Sigmoid colon (tissue), 6 donors: ENCODE measurements at regions not wholly inside any gene's neighbourhood (a gene's known extent, or its start where the extent isn't known, plus 50 kb on each side); places are given as distances from the start of the nearest gene placed in this dataset.

ENCODE experiments used
- DNase-seq: peaks from one replicate; pipeline ENCODE4 v3.0.0-alpha.2; 2019
- H3K27ac ChIP-seq, 4 donors: fragments of 200-600 bp; sonication (generic); one replicate each; pipeline ENCODE4 v1.5.1; 2016 to 2019; ENCODE audit warnings: mild to moderate bottlenecking in 1 of 4
- H3K27me3 ChIP-seq, 3 donors: fragments of 200-600 bp; sonication (generic); one replicate each; pipeline ENCODE4 v1.5.1; 2019; ENCODE audit warnings: mild to moderate bottlenecking in 1 of 3
- H3K36me3 ChIP-seq, 4 donors: fragments of 200-600 bp; sonication (generic); one replicate each; pipeline ENCODE4 v1.5.1; 2016 to 2019
- H3K4me1 ChIP-seq, 4 donors: fragments of 200-600 bp; sonication (generic); one replicate each; pipeline ENCODE4 v1.5.1; 2017 to 2019
- H3K4me3 ChIP-seq, 4 donors: fragments of 200-600 bp; sonication (generic); one replicate each; pipeline ENCODE4 v1.5.1; 2017 to 2019; ENCODE audit warnings: mild to moderate bottlenecking in 2 of 4, moderate library complexity in 1 of 4
- H3K9me3 ChIP-seq, 4 donors: fragments of 200-600 bp in 3 of 4; sonication (generic) in 3 of 4; one replicate each; pipeline versions ENCODE4 v1.5.1 to v1.6.1; 2013 to 2019
- CTCF ChIP-seq, 4 experiments: fragments of 450-650 bp in 3 of 4; fragments of 200-600 bp in 1 of 4; IDR thresholded peaks; one replicate each; pipeline ENCODE4 v1.5.1; 2016 to 2019; ENCODE audit warnings: antibody characterized with exemption in 4 of 4, mild to moderate bottlenecking in 3 of 4, moderate library complexity in 2 of 4
- EP300 ChIP-seq, 4 donors: sonication (generic); formaldehyde crosslinking; IDR thresholded peaks; one replicate each; pipeline ENCODE4 v1.6.1; 2017; ENCODE audit warnings: antibody characterized with exemption in 4 of 4
- POLR2A ChIP-seq, 2 donors: fragments of 450-650 bp; IDR thresholded peaks; one replicate each; pipeline ENCODE4 v1.6.1; 2016; ENCODE audit warnings: antibody characterized with exemption in 2 of 2, mild to moderate bottlenecking in 2 of 2, moderate library complexity in 2 of 2
- POLR2AphosphoS5 ChIP-seq, 4 donors: sonication (generic); formaldehyde crosslinking; IDR thresholded peaks; one replicate each; pipeline ENCODE4 v1.6.1; 2017; ENCODE audit warnings: antibody characterized with exemption in 4 of 4
- WGBS, 2 donors: extraction: QIAGEN DNeasy Blood & Tissue Kit; methylation state at CpG; one replicate each; pipeline ENCODE4 v1.1.7; 2013; 5-methylcytosine and 5-hydroxymethylcytosine counted together
- intact Hi-C: fragments of 100-400 bp; cut with DNase I; formaldehyde crosslinking; loops from one replicate; pipeline ENCODE4 v1.15.1; 2023
- donor health status: healthy with polysubstance abuse.
- donor health status: healthy.

GRCh38 chr4:14894392-14895292 lies 107.6 kb upstream of the CPEB2 start:
- WGBS, 2 donors = 88 to 94% methylated on average over 1 of the region's 1 CpG
- no peaks in the 10 kb centered on the region for H3K9me3 ChIP-seq
- H3K27me3 ChIP-seq = no peaks in the 10 kb centered on the region
- no peak overlapping the region for H3K4me3 ChIP-seq
- H3K27ac ChIP-seq = no peak overlapping the region
- intact Hi-C loops = no loop called here
- no peaks in the 10 kb centered on the region for H3K4me1 ChIP-seq
- no peak for DNase-seq
- TF ChIP-seq CTCF (IDR thresholded peaks at IDR 0.05) (no peak), POLR2AphosphoS5 (IDR thresholded peaks at IDR 0.05) (no peak), POLR2A (IDR thresholded peaks at IDR 0.05) (no peak), EP300 (IDR thresholded peaks at IDR 0.05) (no peak)
- H3K36me3 ChIP-seq = no peaks in the 10 kb centered on the region

DNA sequence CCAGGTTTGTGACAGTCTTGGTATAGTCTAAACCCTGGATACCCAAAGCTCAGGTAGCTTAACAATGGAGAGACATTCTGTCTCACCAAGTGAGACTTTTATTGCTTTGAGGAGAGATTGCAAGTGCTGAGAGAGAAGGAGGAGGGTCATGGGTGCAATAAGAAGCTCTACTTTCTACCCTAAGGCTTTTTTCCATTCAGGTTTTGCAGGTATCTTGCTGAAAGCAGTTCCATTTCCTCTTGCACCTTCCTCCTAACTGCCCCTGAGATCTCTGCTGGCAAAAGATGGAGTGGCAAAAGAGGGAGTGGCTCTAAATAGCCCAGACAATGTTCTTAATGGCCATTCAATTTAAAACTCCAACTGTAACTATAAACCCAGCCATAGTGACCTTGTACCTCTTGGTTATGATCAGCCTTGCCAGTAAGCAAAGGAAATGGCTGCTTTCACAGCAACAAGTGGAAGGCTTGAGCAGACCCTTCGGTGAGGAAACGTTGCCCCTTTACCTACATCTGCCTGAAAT lies 105.6 kb upstream of the CPEB2 start:
- no peak for TF ChIP-seq POLR2A (IDR thresholded peaks at IDR 0.05)
- no peak for TF ChIP-seq EP300 (IDR thresholded peaks at IDR 0.05)
- TF ChIP-seq CTCF (IDR thresholded peaks at IDR 0.05) = no peak
- TF ChIP-seq POLR2AphosphoS5 (IDR thresholded peaks at IDR 0.05) = no peak
- WGBS, 2 donors = 90 to 93% methylated on average over 2 of the region's 2 CpGs
- no peak overlapping the region for H3K27ac ChIP-seq
- H3K27me3 ChIP-seq = no peaks in the 10 kb centered on the region
- H3K9me3 ChIP-seq = no peaks in the 10 kb centered on the region
- no peaks in the 10 kb centered on the region for H3K36me3 ChIP-seq
- no peak for DNase-seq
- intact Hi-C loops = no loop called here
- H3K4me3 ChIP-seq = no peak overlapping the region
- no peaks in the 10 kb centered on the region for H3K4me1 ChIP-seq

GRCh38 chr4:14897217-14897616 lies 105.1 kb upstream of the CPEB2 start:
- WGBS, 2 donors = 45 to 76% methylated on average over 2 of the region's 2 CpGs
- TF ChIP-seq POLR2AphosphoS5 (IDR thresholded peaks at IDR 0.05) (no peak), POLR2A (IDR thresholded peaks at IDR 0.05) (no peak), CTCF (IDR thresholded peaks at IDR 0.05) (no peak), EP300 (IDR thresholded peaks at IDR 0.05) (no peak)
- no peaks in the 10 kb centered on the region for H3K36me3 ChIP-seq
- no peaks in the 10 kb centered on the region for H3K9me3 ChIP-seq
- DNase-seq = no peak
- H3K4me3 ChIP-seq = no peak overlapping the region
- H3K4me1 ChIP-seq = no peaks in the 10 kb centered on the region
- H3K27ac ChIP-seq = no peak overlapping the region
- H3K27me3 ChIP-seq = no peaks in the 10 kb centered on the region
- intact Hi-C loops = no loop called here

- H3K4me3 ChIP-seq = no peak overlapping the region
- H3K9me3 ChIP-seq = no peaks in the 10 kb centered on the region
- no peak for DNase-seq
- H3K4me1 ChIP-seq = no peaks in the 10 kb centered on the region
- TF ChIP-seq POLR2A (IDR thresholded peaks at IDR 0.05) (no peak), POLR2AphosphoS5 (IDR thresholded peaks at IDR 0.05) (no peak), CTCF (IDR thresholded peaks at IDR 0.05) (no peak), EP300 (IDR thresholded peaks at IDR 0.05) (no peak)
- no peak overlapping the region for H3K27ac ChIP-seq
- intact Hi-C loops = no loop called here
- no peaks in the 10 kb centered on the region for H3K27me3 ChIP-seq
- no peaks in the 10 kb centered on the region for H3K36me3 ChIP-seq
These were observed 103.3 kb upstream of the CPEB2 start for GRCh38 chr4:14898989-14899388.
